OCI-LY1 (cell line): ENCODE measurements at regions not wholly inside any gene's neighbourhood (a gene's known extent, or its start where the extent isn't known, plus 50 kb on each side); places are given as distances from the start of the nearest gene placed in this dataset.

Source experiments
- EZH2 ChIP-seq: fragments of 200-600 bp; sonication (generic), shearing (Covaris generic); IDR thresholded peaks from 2 replicates; pipeline ENCODE4 v1.8.0; 2017; ENCODE audit warnings: borderline replicate concordance, mixed run types, mild to moderate bottlenecking, antibody characterized with exemption, low read length, moderate library complexity, mixed read lengths
- TF ChIP-seq, protein P1 (sequence below): fragments of 200-600 bp; sonication (generic), shearing (Covaris generic); IDR thresholded peaks from 2 replicates; pipeline ENCODE4 v1.5.1; 2017; ENCODE audit warnings: mild to moderate bottlenecking, antibody characterized with exemption, low read length, moderate library complexity, mixed read lengths

DNA sequence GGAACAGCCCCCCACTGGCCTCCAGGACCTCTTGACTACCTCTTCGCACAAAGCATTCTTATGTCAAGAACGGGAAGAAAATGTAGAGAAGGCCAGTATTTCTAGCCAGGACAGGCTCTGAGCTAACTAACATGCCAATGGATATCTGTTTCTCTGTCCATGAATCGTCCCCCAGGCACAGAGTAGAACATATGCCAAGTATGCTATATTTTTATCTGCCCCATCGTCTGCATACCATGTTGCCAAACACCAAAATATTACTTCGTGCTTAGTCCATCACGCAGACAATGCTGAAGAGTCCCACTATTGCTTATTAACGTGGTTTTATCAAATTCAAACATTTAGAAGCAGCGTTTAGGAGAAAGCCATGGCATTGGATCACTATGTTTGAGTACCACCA, 151.4 kb upstream of the CPSF6 start:
- TF ChIP-seq, protein P1, sequence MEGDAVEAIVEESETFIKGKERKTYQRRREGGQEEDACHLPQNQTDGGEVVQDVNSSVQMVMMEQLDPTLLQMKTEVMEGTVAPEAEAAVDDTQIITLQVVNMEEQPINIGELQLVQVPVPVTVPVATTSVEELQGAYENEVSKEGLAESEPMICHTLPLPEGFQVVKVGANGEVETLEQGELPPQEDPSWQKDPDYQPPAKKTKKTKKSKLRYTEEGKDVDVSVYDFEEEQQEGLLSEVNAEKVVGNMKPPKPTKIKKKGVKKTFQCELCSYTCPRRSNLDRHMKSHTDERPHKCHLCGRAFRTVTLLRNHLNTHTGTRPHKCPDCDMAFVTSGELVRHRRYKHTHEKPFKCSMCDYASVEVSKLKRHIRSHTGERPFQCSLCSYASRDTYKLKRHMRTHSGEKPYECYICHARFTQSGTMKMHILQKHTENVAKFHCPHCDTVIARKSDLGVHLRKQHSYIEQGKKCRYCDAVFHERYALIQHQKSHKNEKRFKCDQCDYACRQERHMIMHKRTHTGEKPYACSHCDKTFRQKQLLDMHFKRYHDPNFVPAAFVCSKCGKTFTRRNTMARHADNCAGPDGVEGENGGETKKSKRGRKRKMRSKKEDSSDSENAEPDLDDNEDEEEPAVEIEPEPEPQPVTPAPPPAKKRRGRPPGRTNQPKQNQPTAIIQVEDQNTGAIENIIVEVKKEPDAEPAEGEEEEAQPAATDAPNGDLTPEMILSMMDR = no peak
- no peak for TF ChIP-seq EZH2
